ENCODE measurements at regions not wholly inside any gene's neighbourhood (a gene's known extent, or its start where the extent isn't known, plus 50 kb on each side); places are given as distances from the start of the nearest gene placed in this dataset.

DNA sequence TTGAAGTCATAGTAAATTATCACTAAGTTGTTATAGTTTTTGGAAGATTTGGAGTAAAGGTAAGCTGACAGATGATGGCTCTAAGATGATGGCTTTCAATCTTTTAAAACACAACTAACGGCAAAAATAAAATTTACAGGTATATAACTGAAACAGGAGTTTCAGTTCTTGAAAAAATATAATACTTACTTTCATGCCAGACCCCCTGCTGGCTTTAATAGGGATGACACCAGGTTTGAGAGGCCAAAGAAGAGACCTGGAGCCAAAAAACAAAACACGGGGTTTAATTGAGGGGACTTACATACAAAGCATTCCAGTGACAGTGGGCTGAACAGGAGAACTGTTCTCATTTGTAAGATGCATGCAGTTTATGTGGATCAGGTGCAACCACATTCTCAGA, 301.7 kb upstream of the PCSK5 start:
- Histone ChIP-seq H3K27me3 (replicated peaks; ENCODE audit: control insufficient read depth, insufficient read depth, low read length) (no peaks in the 10 kb centered on the region), H3K36me3 (ENCODE audit: control insufficient read depth, insufficient read depth, low read length) (no peaks in the 10 kb centered on the region), H3K4me3 (replicated peaks; ENCODE audit: low read depth, low read length) (no peak overlapping the region)
- peak; percentile 43 for TF ChIP-seq CTCF (IDR thresholded peaks at IDR 0.05; ENCODE audit: insufficient read depth, low read length, poor library complexity, severe bottlenecking)
- no peak for DNase-seq (ENCODE audit: extremely low read depth, insufficient read length)

GRCh38 chr9:75589497-75589896, 301.0 kb upstream of the PCSK5 start:
- Histone ChIP-seq H3K36me3 (ENCODE audit: control insufficient read depth, insufficient read depth, low read length) (no peaks in the 10 kb centered on the region), H3K27me3 (replicated peaks; ENCODE audit: control insufficient read depth, insufficient read depth, low read length) (no peaks in the 10 kb centered on the region), H3K4me3 (replicated peaks; ENCODE audit: low read depth, low read length) (no peak overlapping the region)
- TF ChIP-seq CTCF (IDR thresholded peaks at IDR 0.05; ENCODE audit: insufficient read depth, low read length, poor library complexity, severe bottlenecking): no peak
- no peak for DNase-seq (ENCODE audit: extremely low read depth, insufficient read length)

GRCh38 chr9:75591972-75592371, 298.5 kb upstream of the PCSK5 start:
- no peak for TF ChIP-seq CTCF (IDR thresholded peaks at IDR 0.05; ENCODE audit: insufficient read depth, low read length, poor library complexity, severe bottlenecking)
- H3K4me3 ChIP-seq (replicated peaks; ENCODE audit: low read depth, low read length): no peak overlapping the region
- H3K27me3 ChIP-seq (replicated peaks; ENCODE audit: control insufficient read depth, insufficient read depth, low read length): no peaks in the 10 kb centered on the region
- DNase-seq (ENCODE audit: extremely low read depth, insufficient read length): no peak
- H3K36me3 ChIP-seq (ENCODE audit: control insufficient read depth, insufficient read depth, low read length): no peaks in the 10 kb centered on the region

DNA sequence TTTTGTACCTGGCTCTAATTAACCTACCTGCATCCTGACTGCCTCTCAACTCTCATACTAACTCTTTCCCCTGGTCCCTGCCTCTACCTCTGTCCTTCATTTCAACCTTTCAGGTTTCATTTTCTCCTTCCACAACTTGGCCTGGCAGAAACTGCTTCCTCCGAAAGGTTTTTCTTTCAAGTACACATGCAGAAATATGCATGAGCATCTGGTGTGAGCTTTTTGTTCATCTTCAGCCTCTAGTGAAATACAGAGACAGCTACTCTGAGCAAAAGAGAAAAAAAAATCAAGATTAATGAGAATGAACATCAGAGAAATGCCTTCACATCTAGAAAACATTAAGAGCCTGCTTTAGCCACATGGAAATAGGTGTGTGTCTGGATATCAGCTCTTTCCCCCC, 297.9 kb upstream of the PCSK5 start:
- no peak for DNase-seq (ENCODE audit: extremely low read depth, insufficient read length)
- TF ChIP-seq CTCF (IDR thresholded peaks at IDR 0.05; ENCODE audit: insufficient read depth, low read length, poor library complexity, severe bottlenecking): no peak
- Histone ChIP-seq H3K4me3 (replicated peaks; ENCODE audit: low read depth, low read length) (no peak overlapping the region), H3K27me3 (replicated peaks; ENCODE audit: control insufficient read depth, insufficient read depth, low read length) (no peaks in the 10 kb centered on the region), H3K36me3 (ENCODE audit: control insufficient read depth, insufficient read depth, low read length) (no peaks in the 10 kb centered on the region)

DNA sequence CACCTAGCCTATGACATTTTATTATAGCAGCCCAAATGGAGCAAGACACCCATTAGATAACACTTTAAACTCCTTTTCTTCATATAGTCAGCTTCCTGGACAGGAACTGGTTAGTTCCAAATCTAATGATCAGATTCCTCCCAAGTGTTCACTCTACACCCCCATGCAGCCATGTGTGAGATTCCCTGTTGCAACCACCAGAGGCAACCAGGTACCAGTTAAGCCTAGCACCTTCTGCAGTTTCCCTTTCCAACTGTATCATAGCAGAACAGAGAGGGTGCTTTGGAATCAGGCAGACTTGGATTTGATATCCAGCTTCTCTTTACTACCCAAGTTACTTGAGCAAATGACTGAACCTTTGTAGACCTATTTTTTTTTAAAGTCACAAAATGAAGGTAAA, 296.6 kb upstream of the PCSK5 start:
- Histone ChIP-seq H3K36me3 (ENCODE audit: control insufficient read depth, insufficient read depth, low read length) (no peaks in the 10 kb centered on the region), H3K4me3 (replicated peaks; ENCODE audit: low read depth, low read length) (no peak overlapping the region), H3K27me3 (replicated peaks; ENCODE audit: control insufficient read depth, insufficient read depth, low read length) (no peaks in the 10 kb centered on the region)
- no peak for DNase-seq (ENCODE audit: extremely low read depth, insufficient read length)
- no peak for TF ChIP-seq CTCF (IDR thresholded peaks at IDR 0.05; ENCODE audit: insufficient read depth, low read length, poor library complexity, severe bottlenecking)

DNA sequence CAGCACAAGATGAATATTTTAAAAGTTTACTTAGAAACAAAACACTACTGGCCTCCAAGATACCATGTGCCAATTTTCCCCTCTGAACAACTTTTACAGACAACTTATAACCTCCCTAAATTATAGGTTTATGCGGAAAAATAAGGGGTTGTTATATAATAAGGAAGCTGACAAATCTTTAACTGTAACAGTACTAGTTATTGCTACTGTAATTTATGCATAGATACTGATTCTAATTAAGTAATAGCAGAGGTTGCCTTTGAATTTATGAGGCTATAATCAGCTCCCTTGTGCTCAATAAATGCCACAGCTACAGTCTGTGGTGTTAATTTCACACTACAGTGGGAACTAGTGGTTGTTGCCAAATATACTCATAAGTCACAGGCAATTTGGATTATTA, 291.3 kb upstream of the PCSK5 start:
- TF ChIP-seq CTCF (IDR thresholded peaks at IDR 0.05; ENCODE audit: insufficient read depth, low read length, poor library complexity, severe bottlenecking): no peak
- no peak for DNase-seq (ENCODE audit: extremely low read depth, insufficient read length)
- Histone ChIP-seq H3K4me3 (replicated peaks; ENCODE audit: low read depth, low read length) (no peak overlapping the region), H3K36me3 (ENCODE audit: control insufficient read depth, insufficient read depth, low read length) (no peaks in the 10 kb centered on the region), H3K27me3 (replicated peaks; ENCODE audit: control insufficient read depth, insufficient read depth, low read length) (no peaks in the 10 kb centered on the region)

Data from GM06990 (cell line).